GM10248 (cell line): ENCODE measurements at regions not wholly inside any gene's neighbourhood (a gene's known extent, or its start where the extent isn't known, plus 50 kb on each side); places are given as distances from the start of the nearest gene placed in this dataset.
"Not testable (repeated sequence)": the region's sequence is repeated elsewhere in the genome, so short reads cannot be mapped to it uniquely, and the experiment has no call there.

Experiments used
- CTCF ChIA-PET: fragments of 300-600 bp; sonication (Branson Sonifier 250); formaldehyde crosslinking; extraction: SDS; loops from one replicate; lab custom pipeline; 2021; ENCODE audit warnings: antibody characterized with exemption; lab: Yijun Ruan, JAX
- POLR2A ChIA-PET: fragments of 350-650 bp; sonication (Branson Sonifier 250); formaldehyde crosslinking; extraction: SDS; loops from one replicate; lab custom pipeline; 2020; ENCODE audit warnings: antibody characterized with exemption; lab: Yijun Ruan, JAX
- DNase-seq: peaks from one replicate; pipeline ENCODE4 v3.0.0; 2012; ENCODE audit errors: extremely low spot score
- CTCF ChIP-seq: IDR thresholded peaks from 2 replicates; pipeline ENCODE4 v1.5.1; 2012; ENCODE audit warnings: mild to moderate bottlenecking, low read depth; ENCODE audit errors: extremely low read depth, missing control alignments, control extremely low read depth

GRCh38 chr4:187088070-187088799, 364.6 kb upstream of the FAT1 start:
- ChIA-PET POLR2A (no interaction called here), CTCF (interaction anchor here (1.0 to 1.2 kb wide), 3 partner anchors 11 to 47 kb away, joined by 3 read pairs; no protein-coding TSS in a partner anchor)
- no peak for TF ChIP-seq CTCF
- no peak for DNase-seq

GRCh38 chr4:187090401-187090800, 366.7 kb upstream of the FAT1 start:
- POLR2A ChIA-PET, result no interaction called here
- no peak for TF ChIP-seq CTCF
- CTCF ChIA-PET, result interaction anchor here (0.8 kb wide), 1 partner anchor 9 kb away, joined by 3 read pairs; no protein-coding TSS in a partner anchor

GRCh38 chr4:187090832-187091231, 367.2 kb upstream of the FAT1 start:
- CTCF ChIA-PET, result interaction anchor here (0.8 kb wide), 1 partner anchor 10 kb away, joined by 3 read pairs; no protein-coding TSS in a partner anchor
- DNase-seq, POLR2A ChIA-PET: not testable (repeated sequence)

More at GRCh38 chr4:187090401-187090800, 366.7 kb upstream of the FAT1 start:
- no peak for DNase-seq

- ChIA-PET CTCF (no interaction called here), POLR2A (no interaction called here)
- no peak for DNase-seq
- no peak for TF ChIP-seq CTCF
Observed at GRCh38 chr4:187094144-187094543, 370.5 kb upstream of the FAT1 start.

GRCh38 chr4:187098429-187098828, 374.8 kb upstream of the FAT1 start:
- DNase-seq, result no peak
- no peak for TF ChIP-seq CTCF
- POLR2A ChIA-PET, result no interaction called here
- CTCF ChIA-PET, result interaction anchor here (2.2 kb wide), 1 partner anchor 11 kb away, joined by 9 read pairs; no protein-coding TSS in a partner anchor

- TF ChIP-seq CTCF, result no peak
- no peak for DNase-seq
- CTCF ChIA-PET, result no interaction called here
- POLR2A ChIA-PET, result no interaction called here
Observed at GRCh38 chr4:187103351-187103750, 379.7 kb upstream of the FAT1 start.

- CTCF ChIA-PET, result interaction anchor here (2.1 kb wide), 1 partner anchor 9 kb away, joined by 9 read pairs; no protein-coding TSS in a partner anchor
- TF ChIP-seq CTCF, result no peak
- POLR2A ChIA-PET, result no interaction called here
- no peak for DNase-seq
Observed at GRCh38 chr4:187108845-187109244, 385.2 kb upstream of the FAT1 start.
